Astrocyte (in vitro differentiated cells and primary cell): ENCODE measurements at regions not wholly inside any gene's neighbourhood (a gene's known extent, or its start where the extent isn't known, plus 50 kb on each side); places are given as distances from the start of the nearest gene placed in this dataset.

ENCODE experiments used
- DNase-seq: peaks from one replicate; pipeline ENCODE4 v3.0.0-alpha.2; 2010; ENCODE audit warnings: low read depth
- FAIRE-seq: peaks from 2 replicates; lab custom pipeline; 2011; peaks lifted over from hg19 to GRCh38; lab: Jason Lieb, UNC
- H2AFZ ChIP-seq: 2 replicates; pipeline ENCODE4 v1.6.0; 2012; ENCODE audit warnings: low read depth, low read length, inconsistent platforms
- H3K27ac ChIP-seq: 2 replicates; pipeline ENCODE4 v1.5.1; 2011; ENCODE audit warnings: low read depth, low read length, inconsistent platforms
- H3K27me3 ChIP-seq: 2 replicates; pipeline ENCODE4 v1.6.0; 2011; ENCODE audit warnings: low read length, inconsistent platforms; ENCODE audit not compliant: insufficient read depth
- H3K36me3 ChIP-seq: 2 replicates; pipeline ENCODE4 v1.5.1; 2011; ENCODE audit warnings: low read length, inconsistent platforms; ENCODE audit not compliant: insufficient read depth
- H3K4me1 ChIP-seq: 2 replicates; pipeline ENCODE4 v1.5.1; 2011; ENCODE audit warnings: low read length, inconsistent platforms; ENCODE audit not compliant: insufficient read depth
- H3K4me2 ChIP-seq: 2 replicates; pipeline ENCODE4 v1.6.0; 2012; ENCODE audit warnings: low read length, inconsistent platforms
- H3K4me3 ChIP-seq: 2 replicates; pipeline ENCODE4 v1.5.1; 2011; ENCODE audit warnings: low read depth, mild to moderate bottlenecking, low read length, inconsistent platforms; ENCODE audit not compliant: insufficient read depth
- H3K79me2 ChIP-seq: 2 replicates; pipeline ENCODE4 v1.6.0; 2012; ENCODE audit warnings: mild to moderate bottlenecking, low read length, inconsistent platforms; ENCODE audit not compliant: insufficient read depth
- H3K9ac ChIP-seq: 2 replicates; pipeline ENCODE4 v1.6.0; 2012; ENCODE audit warnings: mild to moderate bottlenecking, low read length, inconsistent platforms
- H3K9me3 ChIP-seq: 2 replicates; pipeline ENCODE4 v1.5.1; 2012; ENCODE audit warnings: low read depth, mild to moderate bottlenecking, low read length, inconsistent platforms; ENCODE audit not compliant: insufficient read depth
- H4K20me1 ChIP-seq: 2 replicates; pipeline ENCODE4 v1.6.0; 2012; ENCODE audit warnings: low read length, inconsistent platforms; ENCODE audit not compliant: insufficient read depth
- H3K27ac Mint-ChIP-seq: one replicate; pipeline ENCODE4 v1.8.0; 2021; ENCODE audit warnings: mild to moderate bottlenecking, mixed read lengths; ENCODE audit not compliant: unreplicated experiment
- H3K27me3 Mint-ChIP-seq: one replicate; pipeline ENCODE4 v1.8.0; 2021; ENCODE audit warnings: low read depth, mixed read lengths; ENCODE audit not compliant: unreplicated experiment
- H3K36me3 Mint-ChIP-seq: one replicate; pipeline ENCODE4 v1.8.0; 2021; ENCODE audit warnings: low read depth, mixed read lengths; ENCODE audit not compliant: unreplicated experiment
- H3K4me1 Mint-ChIP-seq: one replicate; pipeline ENCODE4 v1.8.0; 2021; ENCODE audit warnings: low read depth, mixed read lengths; ENCODE audit not compliant: unreplicated experiment
- H3K4me3 Mint-ChIP-seq: one replicate; pipeline ENCODE4 v1.8.0; 2021; ENCODE audit warnings: mild to moderate bottlenecking, moderate library complexity, mixed read lengths; ENCODE audit not compliant: unreplicated experiment
- H3K9me3 Mint-ChIP-seq: one replicate; pipeline ENCODE4 v1.8.0; 2021; ENCODE audit warnings: mild to moderate bottlenecking, mixed read lengths; ENCODE audit not compliant: unreplicated experiment
- CTCF ChIP-seq: IDR thresholded peaks from 2 replicates; pipeline ENCODE4 v1.5.1; 2011; ENCODE audit warnings: low read depth, mild to moderate bottlenecking, inconsistent platforms, low read length, moderate library complexity; ENCODE audit not compliant: insufficient read depth
- EZH2 ChIP-seq: IDR thresholded peaks from 2 replicates; pipeline ENCODE4 v1.6.1; 2012; ENCODE audit warnings: mild to moderate bottlenecking, low read length, inconsistent platforms; ENCODE audit not compliant: insufficient read depth

GRCh38 chr3:156620901-156621300, 53.5 kb upstream of the TIPARP start:
- Histone ChIP-seq H3K9ac (no peak overlapping the region), H3K4me3 (no peak overlapping the region), H3K27me3 (no peaks in the 10 kb centered on the region), H4K20me1 (no peaks in the 10 kb centered on the region), H3K9me3 (no peaks in the 10 kb centered on the region), H3K36me3 (no peaks in the 10 kb centered on the region), H3K4me1 (peaks cover 9% of the 10 kb centered on the region), H3K27ac (no peak overlapping the region), H3K4me2 (no peak overlapping the region), H2AFZ (no peak overlapping the region), H3K79me2 (no peaks in the 10 kb centered on the region)
- no peak overlapping the region for H3K27ac Mint-ChIP-seq
- H3K4me1 Mint-ChIP-seq: peaks cover 22% of the 10 kb centered on the region
- H3K27me3 Mint-ChIP-seq: no peaks in the 10 kb centered on the region
- TF ChIP-seq CTCF (no peak), EZH2 (no peak)
- H3K4me3 Mint-ChIP-seq: no peak overlapping the region
- no peaks in the 10 kb centered on the region for H3K9me3 Mint-ChIP-seq
- H3K36me3 Mint-ChIP-seq: no peaks in the 10 kb centered on the region
- DNase-seq (no peak), FAIRE-seq (no peak)

GRCh38 chr3:156620260-156620659, 54.1 kb upstream of the TIPARP start:
- H3K9ac ChIP-seq: no peak overlapping the region
- Mint-ChIP-seq H3K27me3 (no peaks in the 10 kb centered on the region), H3K36me3 (no peaks in the 10 kb centered on the region), H3K4me1 (peaks cover 28% of the 10 kb centered on the region), H3K27ac (peak overlapping the region; percentile 47), H3K4me3 (no peak overlapping the region), H3K9me3 (no peaks in the 10 kb centered on the region)
- no peak overlapping the region for H3K27ac ChIP-seq
- no peak for TF ChIP-seq CTCF
- TF ChIP-seq EZH2: no peak
- no peak overlapping the region for H3K4me3 ChIP-seq
- no peaks in the 10 kb centered on the region for H3K36me3 ChIP-seq
- DNase-seq (no peak), FAIRE-seq (no peak)
- no peak overlapping the region for H2AFZ ChIP-seq
- H3K4me2 ChIP-seq: no peak overlapping the region
- no peaks in the 10 kb centered on the region for H3K27me3 ChIP-seq
- H3K79me2 ChIP-seq: no peaks in the 10 kb centered on the region
- no peaks in the 10 kb centered on the region for H3K9me3 ChIP-seq
- H3K4me1 ChIP-seq: peaks cover 15% of the 10 kb centered on the region
- no peaks in the 10 kb centered on the region for H4K20me1 ChIP-seq

DNA sequence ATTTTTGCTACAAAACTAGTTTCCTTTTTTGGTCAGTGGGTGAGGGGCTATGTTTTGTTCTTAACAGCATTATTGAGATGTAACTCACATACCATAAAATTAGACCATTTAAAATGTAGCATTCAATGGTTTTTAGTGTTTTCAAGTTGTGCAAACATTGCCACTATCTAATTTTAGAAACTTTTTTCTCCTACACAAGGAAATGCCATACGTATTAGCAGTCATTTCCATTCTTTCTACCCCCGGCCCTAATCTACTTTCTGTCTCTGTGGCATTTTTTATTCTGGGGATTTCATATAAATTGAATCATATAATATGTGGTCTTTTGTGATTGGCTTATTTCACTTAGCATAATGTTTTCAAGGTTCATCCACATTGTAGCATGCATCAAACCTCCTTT, 55.0 kb upstream of the TIPARP start:
- Histone ChIP-seq H4K20me1 (no peaks in the 10 kb centered on the region), H3K79me2 (no peaks in the 10 kb centered on the region), H3K4me3 (no peak overlapping the region), H3K27me3 (no peaks in the 10 kb centered on the region), H3K27ac (no peak overlapping the region), H3K9me3 (no peaks in the 10 kb centered on the region), H3K4me1 (peaks cover 23% of the 10 kb centered on the region), H3K36me3 (no peaks in the 10 kb centered on the region), H2AFZ (no peak overlapping the region), H3K4me2 (peak overlapping the region; percentile 15), H3K9ac (no peak overlapping the region)
- H3K27me3 Mint-ChIP-seq: no peaks in the 10 kb centered on the region
- peak overlapping the region; percentile 27 for H3K27ac Mint-ChIP-seq
- DNase-seq (peak; percentile 32), FAIRE-seq (no peak)
- no peaks in the 10 kb centered on the region for H3K9me3 Mint-ChIP-seq
- no peak overlapping the region for H3K4me3 Mint-ChIP-seq
- no peaks in the 10 kb centered on the region for H3K36me3 Mint-ChIP-seq
- TF ChIP-seq EZH2 (no peak), CTCF (no peak)
- peaks cover 34% of the 10 kb centered on the region for H3K4me1 Mint-ChIP-seq
